ENCODE measurements at regions not wholly inside any gene's neighbourhood (a gene's known extent, or its start where the extent isn't known, plus 50 kb on each side); places are given as distances from the start of the nearest gene placed in this dataset.

DNA sequence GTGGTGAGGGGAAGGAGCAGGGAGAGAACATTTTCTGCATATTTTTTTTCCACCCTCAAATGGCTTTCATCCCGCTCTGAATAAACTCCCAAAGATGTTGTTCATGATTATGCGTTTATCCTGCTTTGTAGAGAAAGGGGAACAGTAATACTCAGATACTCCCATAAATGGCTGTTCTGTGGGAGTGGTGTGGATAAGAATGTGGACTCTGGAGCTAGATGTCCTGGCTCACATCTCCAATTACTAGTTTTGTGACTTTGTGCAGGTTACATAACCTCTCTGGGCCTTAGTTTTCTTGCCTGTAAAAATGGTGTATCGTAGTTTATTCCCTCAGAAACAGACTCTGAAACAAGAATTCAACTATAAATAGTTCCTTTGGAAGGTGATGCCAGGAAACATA lies 395.4 kb upstream of the SUCLG2 start:
- no peak for DNase-seq

DNA sequence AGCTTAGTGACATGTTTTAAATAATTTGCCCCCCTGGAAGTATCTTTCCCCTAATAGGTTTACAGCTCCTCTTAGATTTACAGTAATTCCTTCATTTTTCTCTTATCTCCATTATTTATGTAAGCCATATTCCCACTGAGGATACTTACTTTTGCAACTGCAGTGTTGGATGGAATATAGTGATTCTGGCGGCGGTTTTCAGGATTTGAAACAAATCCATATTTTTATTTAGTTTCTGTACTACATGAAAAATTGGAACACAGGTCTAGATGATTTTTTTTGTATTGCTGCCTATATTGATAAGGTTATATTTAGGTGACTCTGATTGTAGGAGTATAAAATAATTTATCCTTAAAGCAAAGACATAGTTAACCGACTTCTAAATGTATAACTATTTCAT lies 391.6 kb upstream of the SUCLG2 start:
- no peak for DNase-seq

DNA sequence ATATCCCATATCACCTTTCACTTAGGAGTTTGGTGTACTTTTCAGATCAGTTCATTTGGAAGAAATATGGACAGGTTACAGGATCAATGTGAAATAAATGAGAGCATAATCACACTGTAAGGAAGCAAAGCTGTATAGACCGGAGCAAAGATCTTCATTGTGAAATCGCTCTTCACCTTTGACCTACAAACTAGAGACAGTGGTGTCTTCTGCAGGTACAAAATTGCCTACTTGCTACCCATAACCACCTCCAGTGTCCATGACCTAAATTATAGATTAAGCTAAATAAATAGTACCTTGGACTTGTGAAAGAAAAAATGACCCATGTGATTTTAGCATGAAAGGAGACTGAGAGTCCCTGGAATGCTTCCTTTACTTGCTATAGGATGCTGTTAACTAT lies 379.5 kb upstream of the SUCLG2 start:
- no peak for DNase-seq

DNA sequence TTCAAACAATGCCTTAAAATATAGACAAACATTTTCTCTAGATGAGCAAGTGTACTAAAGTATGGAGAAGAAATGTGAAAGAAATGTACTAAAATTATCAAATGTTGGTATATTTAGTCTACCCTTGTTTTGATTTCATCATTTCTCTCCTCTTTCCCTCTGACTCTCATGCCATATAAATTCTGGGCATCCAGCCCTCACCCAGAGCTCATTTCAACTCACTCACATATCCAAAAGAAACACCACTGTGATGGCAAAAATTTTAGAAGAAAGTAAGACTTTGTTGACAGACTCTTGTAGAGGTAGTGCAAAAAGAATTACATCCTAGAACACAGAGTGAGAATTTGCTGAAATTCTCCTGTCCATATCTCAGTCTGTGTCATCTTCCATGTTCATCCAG lies 377.8 kb upstream of the SUCLG2 start:
- no peak for DNase-seq

DNA sequence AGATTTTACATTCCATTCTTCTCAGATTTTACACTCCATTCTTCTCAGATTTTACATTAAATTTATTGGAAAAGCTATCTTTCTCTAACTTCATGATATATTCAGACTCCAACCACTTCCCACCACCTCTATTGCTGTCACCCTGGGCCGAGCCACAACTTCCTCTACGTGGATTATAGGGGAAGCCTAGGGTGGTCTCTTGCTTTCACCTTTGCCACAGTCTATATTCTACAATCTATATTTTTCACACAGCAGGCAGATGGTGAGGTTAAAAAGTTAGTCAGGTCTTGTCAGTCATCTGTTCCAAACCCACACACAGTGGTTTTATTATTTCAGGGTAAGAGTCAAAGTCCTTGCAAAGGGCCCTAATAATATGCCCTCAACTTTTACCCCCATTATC lies 370.8 kb upstream of the SUCLG2 start:
- no peak for DNase-seq

DNA sequence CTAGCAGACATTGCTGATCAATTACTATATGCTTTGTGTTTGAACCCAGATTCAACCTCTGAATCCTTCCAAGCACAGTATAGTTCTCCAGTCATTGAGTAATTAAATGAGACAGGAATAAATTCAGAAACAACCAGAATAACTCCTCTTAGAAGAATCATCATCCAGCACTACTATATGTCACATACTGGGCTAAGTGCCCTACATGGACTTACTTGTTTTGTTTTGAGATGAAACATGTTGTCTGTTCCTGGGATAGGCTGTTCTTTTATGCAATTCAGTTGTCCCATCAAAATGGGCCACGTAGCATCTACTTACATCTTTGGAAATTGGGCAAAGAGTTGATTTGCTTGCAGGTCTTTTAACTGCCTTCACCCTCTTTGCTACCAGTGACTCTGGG lies 365.5 kb upstream of the SUCLG2 start:
- no peak for DNase-seq

DNA sequence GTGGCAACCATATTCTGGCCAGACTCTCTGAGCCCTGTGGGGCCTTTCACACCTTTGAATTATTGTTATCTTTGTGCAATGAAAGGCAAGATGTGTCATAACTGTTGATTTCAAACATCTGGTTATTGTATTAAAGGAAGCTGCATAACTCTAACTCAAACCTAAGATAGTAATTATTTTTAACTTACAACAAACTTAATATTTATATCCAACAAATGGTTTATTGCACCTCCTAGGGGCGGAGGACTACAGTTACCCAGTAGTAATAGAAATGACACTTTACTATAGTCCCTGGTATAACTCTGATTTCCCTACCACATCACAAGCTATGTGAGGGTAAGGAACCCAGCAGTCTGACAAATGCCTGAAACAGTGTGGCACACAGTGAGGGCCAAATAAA lies 363.9 kb upstream of the SUCLG2 start:
- no peak for DNase-seq

DNA sequence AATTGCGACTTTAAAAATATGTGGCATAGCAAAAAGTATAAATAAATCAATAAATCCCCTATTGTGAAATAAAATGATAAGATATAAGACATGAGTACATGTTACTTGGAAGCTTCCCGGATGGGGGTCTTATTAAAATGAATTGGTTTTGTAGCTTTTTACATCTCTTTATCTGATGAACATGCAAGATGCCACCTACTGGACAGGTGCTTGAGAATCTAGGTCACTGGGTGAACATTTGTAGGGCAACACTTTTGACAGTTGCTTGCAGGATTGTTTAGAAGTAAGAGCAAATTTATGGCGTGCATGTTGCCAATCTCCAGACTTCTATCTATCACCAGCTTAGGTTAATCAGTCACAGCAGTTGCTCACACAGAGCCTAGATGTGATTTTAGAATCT lies 362.7 kb upstream of the SUCLG2 start:
- DNase-seq, result no peak

DNA sequence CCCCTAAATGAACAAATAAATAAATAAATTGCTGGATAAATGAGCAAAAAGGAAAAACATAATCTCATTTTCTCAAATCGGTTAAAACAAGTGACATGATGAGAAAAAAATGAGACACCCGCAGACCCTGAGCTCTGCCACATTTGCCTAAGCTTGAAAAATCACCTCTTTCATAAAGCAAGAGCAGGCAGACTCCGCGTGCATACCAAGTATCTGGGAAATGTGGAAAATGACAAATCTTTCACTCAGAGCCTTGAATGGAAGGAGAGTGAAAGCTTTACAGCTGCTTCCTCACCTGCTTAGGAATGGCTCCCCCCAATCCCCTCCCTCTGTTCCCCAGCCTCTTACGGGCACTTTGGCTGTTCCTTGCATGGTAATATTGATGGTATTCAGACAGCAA lies 355.5 kb upstream of the SUCLG2 start:
- no peak for DNase-seq

DNA sequence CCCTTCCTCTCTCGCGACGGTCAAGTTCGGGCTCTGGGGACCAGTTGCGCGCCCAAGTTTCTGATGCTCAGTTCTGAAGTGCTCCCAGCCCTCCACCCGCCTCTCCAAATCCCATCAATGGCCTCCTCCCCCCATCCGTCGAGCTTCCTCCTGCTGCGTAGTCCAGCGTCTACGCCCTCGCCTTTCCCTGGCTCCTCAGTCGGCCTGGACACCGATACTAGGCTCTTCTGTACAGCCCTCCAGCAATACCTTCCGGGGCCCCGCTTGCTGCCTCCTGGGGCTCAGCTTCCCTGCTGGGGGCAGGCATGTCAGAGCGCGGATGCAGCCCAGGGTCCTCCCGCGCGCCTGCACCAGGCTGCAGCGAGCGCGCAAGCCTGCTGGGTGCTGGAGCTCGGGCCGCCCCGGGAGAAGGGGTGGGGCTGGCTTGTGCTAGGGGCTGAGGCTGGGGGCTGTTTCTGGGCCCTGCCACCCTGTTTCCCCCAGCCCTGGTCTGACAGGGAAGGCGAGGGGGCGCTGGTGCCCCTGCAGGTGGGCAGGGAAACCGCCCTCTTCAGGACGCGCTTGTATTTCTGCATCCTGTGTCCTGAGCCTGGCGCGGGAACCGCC lies 353.3 kb upstream of the SUCLG2 start:
- peak; percentile 11 for DNase-seq

DNA sequence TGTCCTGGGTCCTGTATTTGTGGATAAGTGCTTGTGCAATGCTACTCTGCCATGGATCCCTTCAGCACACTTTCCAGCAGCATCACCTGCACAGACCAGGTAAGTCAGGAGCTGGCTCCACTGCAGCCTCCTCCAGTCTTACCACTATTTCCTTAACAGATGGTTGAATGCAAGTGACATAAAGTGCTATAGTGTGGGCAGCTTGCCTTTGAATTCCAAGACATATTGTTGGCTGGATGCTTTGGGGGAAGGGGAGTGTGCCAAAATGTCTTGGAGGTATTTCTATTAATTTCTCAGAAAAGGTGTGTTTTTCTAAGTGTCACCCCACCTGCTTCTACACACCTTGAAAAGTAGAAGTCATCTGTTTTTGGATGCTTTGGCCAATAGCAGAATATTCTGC lies 352.2 kb upstream of the SUCLG2 start:
- DNase-seq, result no peak

DNA sequence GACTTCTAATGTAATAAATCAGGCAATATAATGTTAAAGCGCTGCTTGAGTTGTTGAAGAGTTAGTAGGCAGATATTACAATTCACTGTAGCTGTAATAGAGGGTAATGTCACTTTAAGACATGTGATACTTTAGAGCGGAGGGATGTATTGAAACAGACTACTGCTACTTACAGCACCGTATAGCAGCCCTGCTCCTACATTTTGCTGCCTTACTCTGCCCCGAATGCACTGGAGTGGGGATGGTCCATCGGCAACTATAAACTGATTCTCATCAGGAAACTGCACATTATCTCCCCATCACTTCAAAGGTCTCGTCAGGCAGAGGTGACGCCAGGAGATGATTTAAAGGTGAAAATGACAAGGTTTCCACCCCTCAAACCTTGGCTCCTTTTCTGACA lies 349.7 kb upstream of the SUCLG2 start:
- no peak for DNase-seq

DNA sequence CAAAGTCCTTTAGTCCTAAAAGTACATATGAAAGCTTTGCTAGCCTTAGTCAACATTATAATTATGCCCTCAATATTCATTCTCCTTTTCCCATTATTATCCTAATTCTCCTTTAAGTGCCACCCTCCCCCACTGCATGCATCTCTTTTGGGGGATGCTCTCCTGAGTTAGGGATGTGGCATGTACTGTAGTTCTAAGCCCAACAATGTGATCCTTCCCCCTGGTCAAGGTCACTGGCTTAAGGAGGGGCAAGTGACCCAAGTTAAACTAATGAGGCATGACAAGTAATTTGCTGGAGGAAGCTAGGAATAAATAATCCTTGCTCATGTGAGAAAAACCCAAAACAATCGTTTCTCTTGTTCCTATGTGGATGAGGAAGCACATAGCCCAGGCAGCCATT lies 343.9 kb upstream of the SUCLG2 start:
- no peak for DNase-seq

DNA sequence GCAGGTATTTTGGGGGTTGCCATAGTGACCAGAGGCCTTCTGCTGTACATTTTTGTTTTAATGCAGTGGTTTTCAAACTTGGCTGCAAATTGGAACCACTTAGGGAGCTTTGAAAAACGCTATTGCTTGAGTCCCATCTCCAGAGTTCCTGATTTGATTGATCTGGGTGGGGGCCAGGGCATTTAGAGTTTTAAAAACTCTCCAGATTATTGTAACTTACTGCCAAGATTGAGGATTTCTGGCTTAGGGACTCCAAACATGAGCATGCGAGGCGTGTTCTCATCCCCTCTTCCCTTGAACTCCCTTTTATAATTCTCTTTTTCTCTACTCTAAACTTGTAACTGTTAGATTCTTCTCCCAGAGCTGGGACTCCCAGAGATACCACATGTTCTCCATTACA lies 340.8 kb upstream of the SUCLG2 start:
- DNase-seq, result no peak

DNA sequence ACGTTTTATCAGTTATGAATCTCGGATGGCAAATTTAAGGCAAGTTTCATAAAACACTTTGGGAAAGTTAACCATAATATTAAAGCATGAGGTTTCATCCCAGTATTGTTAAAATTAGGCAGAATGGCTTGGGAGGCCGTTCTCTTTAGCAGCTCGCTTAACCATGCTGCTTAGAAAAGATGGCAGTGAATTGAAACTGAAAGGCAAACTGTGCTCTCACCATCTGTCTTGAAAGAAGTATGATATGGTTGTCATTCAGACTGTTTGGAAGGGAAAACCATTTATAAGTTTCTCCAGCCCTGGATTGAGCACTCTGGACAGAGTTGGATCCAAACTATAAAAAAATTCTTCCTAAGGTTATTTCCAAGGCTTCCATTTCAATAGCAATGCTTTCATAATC lies 332.3 kb upstream of the SUCLG2 start:
- no peak for DNase-seq

DNA sequence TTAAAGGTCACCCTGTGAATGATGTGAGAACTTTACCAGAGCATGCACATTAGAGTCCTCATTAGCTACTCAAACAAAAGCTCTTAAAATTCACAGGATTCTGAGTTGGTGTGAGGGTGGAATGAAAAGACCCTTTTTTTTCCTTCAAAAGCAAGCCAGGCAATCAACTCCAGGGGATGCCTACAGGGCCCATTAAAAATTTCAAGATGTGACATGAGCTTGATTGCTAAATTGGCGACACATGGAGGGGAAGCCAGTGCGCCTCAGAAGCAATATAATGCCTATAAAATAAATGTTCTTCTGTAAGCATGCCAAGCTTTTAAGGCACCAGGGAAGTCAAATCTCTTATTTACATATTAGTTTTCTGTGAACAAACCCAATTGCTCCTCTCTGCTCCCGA lies 328.8 kb upstream of the SUCLG2 start:
- no peak for DNase-seq

DNA sequence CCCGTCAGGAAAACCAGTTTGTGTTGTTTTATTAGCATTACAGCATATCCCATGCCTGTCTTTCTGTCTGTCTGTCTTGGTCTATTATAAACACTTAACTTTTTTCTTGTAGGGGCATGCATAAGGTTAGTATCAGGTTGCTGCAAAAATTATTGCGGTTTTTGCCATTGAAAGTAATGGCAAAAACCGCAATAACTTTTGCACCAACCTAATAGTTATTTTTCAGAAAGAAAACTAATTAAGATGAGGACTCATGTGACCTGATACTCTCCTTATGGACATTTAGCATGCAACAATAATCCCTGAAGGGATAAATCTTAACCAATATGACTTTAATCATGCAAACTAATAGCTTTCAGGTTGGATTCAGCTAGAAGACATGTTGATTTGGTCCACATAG lies 326.7 kb upstream of the SUCLG2 start:
- no peak for DNase-seq

DNA sequence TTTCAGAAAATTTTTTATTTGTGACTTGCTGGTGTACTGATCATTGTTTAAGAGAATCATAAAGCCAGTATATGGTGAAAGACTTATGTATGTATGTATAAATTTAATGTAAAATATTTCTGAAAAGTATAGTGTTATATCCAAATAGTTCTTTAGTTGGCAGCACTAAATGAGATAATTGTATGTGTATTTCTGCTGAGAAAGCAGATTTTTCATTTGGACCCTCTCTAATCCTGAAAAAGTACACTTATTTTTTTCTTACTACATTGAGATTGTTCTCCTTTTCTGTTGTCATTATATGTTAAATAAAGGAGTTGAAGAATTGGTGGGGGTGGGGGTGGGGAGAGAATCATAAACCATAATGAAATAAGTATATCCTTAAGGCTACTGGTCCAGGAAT lies 324.9 kb upstream of the SUCLG2 start:
- DNase-seq, result no peak

DNA sequence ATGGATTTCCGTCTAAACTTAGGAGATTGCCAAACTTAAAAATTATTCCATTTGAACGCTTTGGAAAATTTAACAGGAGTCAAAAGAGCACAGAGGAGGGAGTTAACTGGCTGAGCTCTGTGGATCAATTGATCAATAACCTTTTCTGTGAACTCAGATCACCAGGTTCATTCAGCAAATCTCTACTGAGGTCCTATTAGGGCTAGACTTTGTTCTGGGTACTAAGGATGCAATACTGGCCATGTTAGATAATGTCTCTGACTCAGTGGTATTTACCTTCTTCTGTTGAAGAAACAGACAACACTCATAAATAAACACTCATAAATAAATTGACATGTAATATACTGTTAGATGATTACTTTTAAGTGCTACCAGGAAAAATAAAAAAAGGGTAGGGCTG lies 323.4 kb upstream of the SUCLG2 start:
- DNase-seq, result no peak

DNA sequence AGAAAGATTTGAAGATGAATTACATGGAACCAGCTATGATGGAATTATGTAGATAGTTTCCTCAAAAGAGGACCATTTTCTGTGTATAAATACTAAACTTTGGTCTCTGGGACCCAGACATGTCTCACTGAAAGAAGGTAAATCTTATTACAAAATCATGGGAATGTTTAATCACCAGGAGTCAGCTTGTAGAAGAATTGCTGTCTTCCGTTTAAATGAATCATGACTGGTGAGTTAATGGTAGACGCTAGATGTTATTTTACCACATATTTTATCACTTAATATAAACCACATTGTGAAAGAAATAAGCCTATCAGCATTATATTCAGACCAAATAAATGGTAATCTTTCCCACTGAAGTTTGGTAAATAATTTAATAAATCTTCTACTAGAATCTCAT lies 322.3 kb upstream of the SUCLG2 start:
- DNase-seq, result no peak

DNA sequence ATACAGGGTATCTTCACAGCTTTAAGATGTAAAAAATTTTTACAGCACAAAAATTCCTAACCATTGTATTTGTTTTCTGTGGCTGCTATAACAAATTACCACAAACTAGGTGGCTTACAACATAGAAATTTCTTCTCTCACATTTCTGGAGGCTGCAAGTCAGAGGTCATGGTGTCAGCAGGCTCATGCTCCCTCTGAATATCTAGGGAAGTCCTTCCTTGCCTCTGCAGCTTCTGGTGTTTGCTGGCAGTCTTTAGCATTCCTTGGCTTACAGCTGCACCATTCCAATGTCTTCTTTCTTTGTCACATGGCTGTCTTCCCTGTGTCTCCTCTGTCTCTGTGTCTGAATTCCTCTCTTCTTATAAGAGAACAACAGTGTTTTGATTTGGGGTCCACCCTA lies 310.2 kb upstream of the SUCLG2 start:
- DNase-seq, result no peak

DNA sequence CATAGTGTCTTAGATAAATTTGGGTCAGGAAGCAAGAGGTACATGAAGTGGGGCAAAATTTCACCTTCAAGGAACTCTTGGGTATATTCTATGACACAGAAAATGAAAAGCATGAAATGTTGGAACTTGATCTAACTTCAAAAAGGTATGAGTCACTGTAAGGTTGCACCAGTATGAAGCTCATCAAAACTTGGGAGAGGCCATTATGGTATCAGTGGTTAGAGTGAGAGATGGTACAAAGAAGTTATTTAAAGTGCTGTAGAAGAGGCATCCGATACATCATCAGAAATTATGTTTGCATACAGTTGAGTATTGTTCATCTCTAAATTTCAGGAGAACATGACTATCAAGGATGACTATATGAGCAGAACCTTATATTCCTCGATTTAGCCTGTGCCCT lies 302.9 kb upstream of the SUCLG2 start:
- no peak for DNase-seq

DNA sequence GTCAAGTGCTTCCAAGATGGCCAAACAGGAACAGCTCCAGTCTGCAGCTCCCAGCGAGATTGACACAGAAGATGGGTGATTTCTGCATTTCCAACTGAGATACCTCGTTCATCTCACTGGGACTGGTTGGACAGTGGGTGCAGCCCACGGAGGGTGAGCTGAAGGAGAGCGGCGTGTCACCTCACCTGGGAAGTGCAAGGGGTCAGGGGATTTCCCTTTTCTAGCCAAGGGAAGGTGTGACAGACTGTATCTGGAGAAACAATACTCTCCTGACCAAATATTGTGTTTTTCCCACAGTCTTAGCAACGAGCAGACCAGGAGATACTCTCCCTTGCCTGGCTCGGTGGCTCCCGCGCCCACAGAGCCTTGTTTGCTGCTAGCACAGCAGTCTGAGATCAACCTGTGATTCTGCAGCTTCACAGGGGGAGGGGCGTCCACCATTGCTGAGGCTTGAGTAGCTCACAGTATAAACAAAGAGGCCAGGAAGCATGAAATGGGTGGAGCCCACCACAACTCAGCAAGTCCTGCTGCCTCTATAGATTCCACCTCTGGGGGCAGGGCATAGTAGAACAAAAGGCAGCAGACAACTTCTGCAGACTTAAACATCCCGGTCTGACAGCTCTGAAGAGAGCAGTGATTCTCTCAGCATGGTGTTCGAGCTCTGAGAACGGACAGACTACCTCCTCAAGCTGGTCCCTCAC lies 293.5 kb upstream of the SUCLG2 start:
- DNase-seq, result peak; percentile 48

DNA sequence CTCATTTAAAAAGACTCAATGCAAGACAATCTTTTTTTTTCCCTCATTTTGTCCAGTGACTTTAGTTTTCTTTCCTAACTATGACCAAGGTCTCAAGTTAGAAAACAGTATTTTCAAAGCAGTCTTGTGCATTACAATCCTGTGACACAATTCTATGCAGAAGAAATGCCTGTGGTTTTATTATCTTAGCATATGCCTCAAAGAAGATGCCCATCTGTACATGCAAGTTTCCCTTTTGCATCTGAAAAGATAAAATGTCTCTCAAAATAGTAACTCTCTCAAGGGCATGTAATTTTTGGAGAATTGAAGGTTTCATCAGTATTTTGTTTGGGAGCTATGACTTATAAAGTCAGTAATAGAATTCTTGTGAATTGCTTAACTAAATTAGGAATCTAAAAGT lies 292.0 kb upstream of the SUCLG2 start:
- DNase-seq, result no peak

DNA sequence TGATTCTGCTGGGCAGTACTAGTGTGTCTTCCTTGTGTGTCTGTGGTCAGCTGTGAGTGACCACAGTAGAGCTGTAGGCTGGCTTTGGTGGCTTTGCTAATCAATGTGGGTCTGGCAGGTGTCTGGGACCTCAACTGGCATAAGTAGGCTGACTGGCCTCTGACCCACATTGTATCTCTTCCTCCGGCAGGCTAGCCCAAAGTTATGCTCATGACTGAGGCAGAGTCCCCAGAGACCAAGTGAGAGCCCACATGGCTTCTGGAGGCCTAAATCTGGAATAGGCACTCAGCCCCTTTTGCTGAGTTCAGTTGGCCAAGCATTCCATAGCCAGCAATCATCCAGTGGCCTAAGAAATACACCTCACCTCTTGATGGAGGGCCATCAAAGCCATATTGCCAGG lies 289.1 kb upstream of the SUCLG2 start:
- no peak for DNase-seq

All from T-helper 9 cell (primary cell).